ENCODE measurements at regions not wholly inside any gene's neighbourhood (a gene's known extent, or its start where the extent isn't known, plus 50 kb on each side); places are given as distances from the start of the nearest gene placed in this dataset.

DNA sequence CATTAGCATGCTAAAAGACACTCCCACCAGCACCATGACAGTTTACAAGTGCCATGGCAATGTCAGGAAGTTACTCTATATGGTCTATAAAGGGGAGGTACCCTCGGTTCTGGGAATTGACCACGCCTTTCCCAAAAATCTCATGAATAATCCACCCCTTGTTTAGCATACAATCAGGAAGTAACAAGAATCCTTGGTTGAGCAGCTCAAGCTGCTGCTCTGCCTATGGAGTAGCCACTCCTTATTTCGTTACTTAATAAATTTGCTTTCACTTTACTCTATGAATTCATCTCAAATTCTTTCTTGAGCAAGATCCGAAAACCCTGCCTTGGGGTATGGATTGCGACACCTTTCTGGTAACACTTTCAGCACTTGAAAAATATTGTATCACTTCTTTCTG is 243.0 kb downstream of the BMP2 start:
- Histone ChIP-seq H3K4me3 (ENCODE audit: low read depth, low read length) (no peak overlapping the region), H3K4me1 (ENCODE audit: control insufficient read depth, insufficient read depth, low read length) (no peaks in the 10 kb centered on the region), H3K9me3 (ENCODE audit: control insufficient read depth, insufficient read depth, low read depth, low read length) (no peaks in the 10 kb centered on the region), H3K36me3 (ENCODE audit: control insufficient read depth in 2 of 2, insufficient read depth in 1 of 2, low read length in 2 of 2) (no peaks in the 10 kb centered on the region), H3K27ac (ENCODE audit: extremely low read depth, low read depth, low read length) (no peak overlapping the region)
- POLR2A ChIA-PET = no interaction called here
- CTCF ChIA-PET = no interaction called here
- no peak for TF ChIP-seq ZNF23 (tag by site-specific recombination; IDR thresholded peaks at IDR 0.05; ENCODE audit: borderline replicate concordance)
- TF ChIP-seq ZNF433 (tag by site-specific recombination; IDR thresholded peaks at IDR 0.05; ENCODE audit: low read depth) = no peak
- TF ChIP-seq ZNF416 (tag by site-specific recombination; IDR thresholded peaks at IDR 0.05) = no peak
- no peak for TF ChIP-seq YY1 (tag by site-specific recombination; IDR thresholded peaks at IDR 0.05)
- no peak for TF ChIP-seq YY2 (tag by site-specific recombination; IDR thresholded peaks at IDR 0.05)
- TF ChIP-seq, protein P1, sequence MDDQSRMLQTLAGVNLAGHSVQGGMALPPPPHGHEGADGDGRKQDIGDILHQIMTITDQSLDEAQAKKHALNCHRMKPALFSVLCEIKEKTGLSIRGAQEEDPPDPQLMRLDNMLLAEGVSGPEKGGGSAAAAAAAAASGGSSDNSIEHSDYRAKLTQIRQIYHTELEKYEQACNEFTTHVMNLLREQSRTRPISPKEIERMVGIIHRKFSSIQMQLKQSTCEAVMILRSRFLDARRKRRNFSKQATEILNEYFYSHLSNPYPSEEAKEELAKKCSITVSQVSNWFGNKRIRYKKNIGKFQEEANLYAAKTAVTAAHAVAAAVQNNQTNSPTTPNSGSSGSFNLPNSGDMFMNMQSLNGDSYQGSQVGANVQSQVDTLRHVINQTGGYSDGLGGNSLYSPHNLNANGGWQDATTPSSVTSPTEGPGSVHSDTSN (CRISPR knock-in tag; IDR thresholded peaks at IDR 0.05) = no peak
- no peak for TF ChIP-seq ZNF10 (tag by site-specific recombination; IDR thresholded peaks at IDR 0.05)
- TF ChIP-seq OVOL3 (tag by site-specific recombination; IDR thresholded peaks at IDR 0.05) = no peak
- no peak for TF ChIP-seq MZF1 (tag by site-specific recombination; IDR thresholded peaks at IDR 0.05; ENCODE audit: borderline replicate concordance)
- TF ChIP-seq ZNF660 (tag by site-specific recombination; IDR thresholded peaks at IDR 0.05) = no peak
- TF ChIP-seq ZNF514 (tag by site-specific recombination; IDR thresholded peaks at IDR 0.05) = no peak
- TF ChIP-seq, protein P2, sequence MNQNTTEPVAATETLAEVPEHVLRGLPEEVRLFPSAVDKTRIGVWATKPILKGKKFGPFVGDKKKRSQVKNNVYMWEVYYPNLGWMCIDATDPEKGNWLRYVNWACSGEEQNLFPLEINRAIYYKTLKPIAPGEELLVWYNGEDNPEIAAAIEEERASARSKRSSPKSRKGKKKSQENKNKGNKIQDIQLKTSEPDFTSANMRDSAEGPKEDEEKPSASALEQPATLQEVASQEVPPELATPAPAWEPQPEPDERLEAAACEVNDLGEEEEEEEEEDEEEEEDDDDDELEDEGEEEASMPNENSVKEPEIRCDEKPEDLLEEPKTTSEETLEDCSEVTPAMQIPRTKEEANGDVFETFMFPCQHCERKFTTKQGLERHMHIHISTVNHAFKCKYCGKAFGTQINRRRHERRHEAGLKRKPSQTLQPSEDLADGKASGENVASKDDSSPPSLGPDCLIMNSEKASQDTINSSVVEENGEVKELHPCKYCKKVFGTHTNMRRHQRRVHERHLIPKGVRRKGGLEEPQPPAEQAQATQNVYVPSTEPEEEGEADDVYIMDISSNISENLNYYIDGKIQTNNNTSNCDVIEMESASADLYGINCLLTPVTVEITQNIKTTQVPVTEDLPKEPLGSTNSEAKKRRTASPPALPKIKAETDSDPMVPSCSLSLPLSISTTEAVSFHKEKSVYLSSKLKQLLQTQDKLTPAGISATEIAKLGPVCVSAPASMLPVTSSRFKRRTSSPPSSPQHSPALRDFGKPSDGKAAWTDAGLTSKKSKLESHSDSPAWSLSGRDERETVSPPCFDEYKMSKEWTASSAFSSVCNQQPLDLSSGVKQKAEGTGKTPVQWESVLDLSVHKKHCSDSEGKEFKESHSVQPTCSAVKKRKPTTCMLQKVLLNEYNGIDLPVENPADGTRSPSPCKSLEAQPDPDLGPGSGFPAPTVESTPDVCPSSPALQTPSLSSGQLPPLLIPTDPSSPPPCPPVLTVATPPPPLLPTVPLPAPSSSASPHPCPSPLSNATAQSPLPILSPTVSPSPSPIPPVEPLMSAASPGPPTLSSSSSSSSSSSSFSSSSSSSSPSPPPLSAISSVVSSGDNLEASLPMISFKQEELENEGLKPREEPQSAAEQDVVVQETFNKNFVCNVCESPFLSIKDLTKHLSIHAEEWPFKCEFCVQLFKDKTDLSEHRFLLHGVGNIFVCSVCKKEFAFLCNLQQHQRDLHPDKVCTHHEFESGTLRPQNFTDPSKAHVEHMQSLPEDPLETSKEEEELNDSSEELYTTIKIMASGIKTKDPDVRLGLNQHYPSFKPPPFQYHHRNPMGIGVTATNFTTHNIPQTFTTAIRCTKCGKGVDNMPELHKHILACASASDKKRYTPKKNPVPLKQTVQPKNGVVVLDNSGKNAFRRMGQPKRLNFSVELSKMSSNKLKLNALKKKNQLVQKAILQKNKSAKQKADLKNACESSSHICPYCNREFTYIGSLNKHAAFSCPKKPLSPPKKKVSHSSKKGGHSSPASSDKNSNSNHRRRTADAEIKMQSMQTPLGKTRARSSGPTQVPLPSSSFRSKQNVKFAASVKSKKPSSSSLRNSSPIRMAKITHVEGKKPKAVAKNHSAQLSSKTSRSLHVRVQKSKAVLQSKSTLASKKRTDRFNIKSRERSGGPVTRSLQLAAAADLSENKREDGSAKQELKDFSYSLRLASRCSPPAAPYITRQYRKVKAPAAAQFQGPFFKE (tag by site-specific recombination; IDR thresholded peaks at IDR 0.05; ENCODE audit: borderline replicate concordance) = no peak
- TF ChIP-seq, protein P3, sequence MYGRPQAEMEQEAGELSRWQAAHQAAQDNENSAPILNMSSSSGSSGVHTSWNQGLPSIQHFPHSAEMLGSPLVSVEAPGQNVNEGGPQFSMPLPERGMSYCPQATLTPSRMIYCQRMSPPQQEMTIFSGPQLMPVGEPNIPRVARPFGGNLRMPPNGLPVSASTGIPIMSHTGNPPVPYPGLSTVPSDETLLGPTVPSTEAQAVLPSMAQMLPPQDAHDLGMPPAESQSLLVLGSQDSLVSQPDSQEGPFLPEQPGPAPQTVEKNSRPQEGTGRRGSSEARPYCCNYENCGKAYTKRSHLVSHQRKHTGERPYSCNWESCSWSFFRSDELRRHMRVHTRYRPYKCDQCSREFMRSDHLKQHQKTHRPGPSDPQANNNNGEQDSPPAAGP (tag by site-specific recombination; IDR thresholded peaks at IDR 0.05) = no peak
- TF ChIP-seq BCL11B (tag by site-specific recombination; IDR thresholded peaks at IDR 0.05; ENCODE audit: low read depth) = no peak
- no peak for TF ChIP-seq ZNF600 (tag by site-specific recombination; IDR thresholded peaks at IDR 0.05)
- TF ChIP-seq, protein P4, sequence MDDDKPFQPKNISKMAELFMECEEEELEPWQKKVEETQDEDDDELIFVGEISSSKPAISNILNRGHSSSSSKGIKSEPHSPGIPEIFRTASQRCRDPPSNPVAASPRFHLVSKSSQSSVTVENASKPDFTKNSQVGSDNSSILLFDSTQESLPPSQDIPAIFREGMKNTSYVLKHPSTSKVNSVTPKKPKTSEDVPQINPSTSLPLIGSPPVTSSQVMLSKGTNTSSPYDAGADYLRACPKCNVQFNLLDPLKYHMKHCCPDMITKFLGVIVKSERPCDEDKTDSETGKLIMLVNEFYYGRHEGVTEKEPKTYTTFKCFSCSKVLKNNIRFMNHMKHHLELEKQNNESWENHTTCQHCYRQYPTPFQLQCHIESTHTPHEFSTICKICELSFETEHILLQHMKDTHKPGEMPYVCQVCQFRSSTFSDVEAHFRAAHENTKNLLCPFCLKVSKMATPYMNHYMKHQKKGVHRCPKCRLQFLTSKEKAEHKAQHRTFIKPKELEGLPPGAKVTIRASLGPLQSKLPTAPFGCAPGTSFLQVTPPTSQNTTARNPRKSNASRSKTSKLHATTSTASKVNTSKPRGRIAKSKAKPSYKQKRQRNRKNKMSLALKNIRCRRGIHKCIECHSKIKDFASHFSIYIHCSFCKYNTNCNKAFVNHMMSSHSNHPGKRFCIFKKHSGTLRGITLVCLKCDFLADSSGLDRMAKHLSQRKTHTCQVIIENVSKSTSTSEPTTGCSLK (tag by site-specific recombination; IDR thresholded peaks at IDR 0.05) = no peak
- no peak for TF ChIP-seq ZFP41 (tag by site-specific recombination; IDR thresholded peaks at IDR 0.05; ENCODE audit: borderline replicate concordance)
- no peak for TF ChIP-seq ZFHX2 (tag by site-specific recombination; conservative IDR thresholded peaks at IDR 0.05)
- no peak for TF ChIP-seq ZNF510 (tag by site-specific recombination; IDR thresholded peaks at IDR 0.05; ENCODE audit: insufficient replicate concordance)
